ENCODE measurements at regions not wholly inside any gene's neighbourhood (a gene's known extent, or its start where the extent isn't known, plus 50 kb on each side); places are given as distances from the start of the nearest gene placed in this dataset.

GRCh38 chr9:91148306-91148705 is 213.4 kb downstream of the AUH start:
- TF ChIP-seq CTCF (conservative IDR thresholded peaks at IDR 0.05; ENCODE audit: low read depth, low read length) (no peak), EZH2 (IDR thresholded peaks at IDR 0.05; ENCODE audit: borderline replicate concordance, low read depth, low read length, poor library complexity, severe bottlenecking) (no peak)
